Stimulated activated CD4-positive, alpha-beta T cell treated with anti-CD3 and anti-CD28 coated beads, Interleukin-1b, Interleukin-23, amount 100 ng/mL, for 48 hours (primary cell): ENCODE measurements at regions not wholly inside any gene's neighbourhood (a gene's known extent, or its start where the extent isn't known, plus 50 kb on each side); places are given as distances from the start of the nearest gene placed in this dataset.

Experiments used
- DNase-seq: peaks from one replicate; pipeline ENCODE4 v3.0.0-alpha.2; 2020

DNA sequence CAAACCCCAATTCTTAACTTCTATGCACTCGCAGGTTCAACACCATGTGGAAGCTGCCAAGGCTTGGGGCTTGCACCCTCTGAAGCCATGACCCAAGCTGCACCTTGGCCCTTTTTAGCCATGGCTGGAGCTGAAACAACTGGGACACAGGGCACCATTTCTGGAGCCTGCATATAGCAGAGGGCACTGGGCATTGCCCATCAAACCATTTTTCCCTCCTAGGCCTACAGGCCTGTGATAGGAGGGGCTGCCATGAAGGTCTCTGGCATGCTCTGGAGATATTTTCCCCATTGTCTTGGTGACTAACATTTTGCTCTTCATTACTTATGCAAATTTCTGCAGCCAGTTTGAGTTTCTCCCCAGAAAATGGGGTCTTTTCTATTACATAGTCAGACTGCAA lies 484.7 kb downstream of the EPHA7 start:
- no peak for DNase-seq

DNA sequence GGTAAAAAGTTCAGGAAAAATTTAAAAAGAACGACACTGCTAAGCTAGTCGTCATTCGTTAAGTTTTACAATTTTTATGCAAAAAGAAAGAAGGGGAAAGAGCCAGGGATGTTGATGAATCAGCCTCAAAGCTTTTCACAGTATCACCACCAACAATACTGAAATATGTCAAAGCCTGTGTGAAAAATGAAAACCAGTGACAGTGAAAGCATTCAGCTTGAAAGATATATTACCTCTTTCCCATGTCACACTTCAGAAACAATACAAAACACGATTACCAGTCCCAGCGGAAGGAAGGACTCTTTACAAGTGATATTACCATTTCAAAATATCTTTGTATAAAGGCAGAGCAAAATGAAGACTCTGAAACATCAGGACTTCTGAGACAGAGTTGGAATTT lies 489.2 kb downstream of the EPHA7 start:
- DNase-seq = no peak

DNA sequence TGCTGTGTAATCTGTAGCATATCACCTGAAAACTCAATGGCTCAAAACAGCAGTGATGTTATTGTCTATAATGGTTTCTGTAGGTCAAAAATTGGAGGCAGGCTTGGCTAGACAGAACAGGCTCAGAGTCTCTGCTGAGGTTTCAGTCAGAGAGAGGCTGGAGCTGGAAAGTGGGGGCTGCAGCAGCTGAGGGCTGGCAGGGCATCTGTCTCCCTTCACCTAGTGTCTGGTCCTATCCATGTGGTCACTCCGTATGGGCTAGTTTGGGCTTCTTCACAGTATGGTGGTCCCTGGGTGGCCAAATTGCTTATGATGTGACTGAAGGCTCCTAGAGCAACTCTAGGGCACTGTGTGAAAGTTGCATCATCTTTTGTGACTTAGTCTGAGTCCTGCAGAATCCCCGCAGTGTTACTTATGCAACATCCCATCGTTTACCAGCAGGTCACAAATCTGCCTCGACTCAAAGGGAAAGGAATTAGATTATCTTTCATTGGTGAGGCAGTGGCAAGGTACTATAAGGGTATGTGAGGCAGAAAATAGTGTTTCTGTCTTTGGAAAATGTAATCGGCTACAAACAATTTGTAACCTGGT lies 497.0 kb downstream of the EPHA7 start:
- DNase-seq = no peak

DNA sequence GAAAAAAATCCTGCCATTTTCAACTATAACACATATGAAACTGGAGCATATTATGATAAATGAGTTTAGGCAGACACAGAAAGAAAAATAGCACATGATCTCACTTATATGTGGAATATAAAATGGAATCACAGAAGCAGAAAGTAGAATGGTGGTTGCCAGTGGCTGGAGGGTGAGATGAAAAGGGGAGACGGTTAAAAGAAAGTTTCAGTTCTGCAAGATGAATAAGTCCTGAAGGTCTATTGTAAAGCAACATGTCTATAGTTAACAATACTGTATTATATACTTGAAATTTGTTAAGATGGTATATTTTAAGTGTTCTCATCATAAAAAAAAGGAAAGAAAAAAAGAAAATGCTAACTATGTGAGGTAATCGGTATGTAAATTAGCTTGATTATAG lies 503.9 kb downstream of the EPHA7 start:
- DNase-seq = no peak

DNA sequence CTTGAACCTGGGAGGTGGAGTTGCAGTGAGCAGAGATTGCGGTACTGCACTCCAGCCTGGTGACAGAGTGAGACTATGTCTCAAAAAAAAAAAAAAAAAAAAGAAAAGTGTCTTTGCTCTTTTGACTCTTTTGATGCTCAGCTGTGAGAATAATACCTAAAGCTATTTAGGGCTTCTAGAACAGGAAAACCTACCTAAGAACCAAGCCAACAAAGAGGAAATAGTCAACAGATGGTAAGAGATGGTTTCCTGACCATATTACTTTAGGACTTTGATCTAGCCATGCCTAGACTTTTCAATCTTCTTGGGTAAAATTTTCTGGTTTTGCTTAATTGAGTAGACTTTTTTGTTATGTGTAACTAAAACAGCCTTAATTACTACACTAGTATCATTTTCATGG lies 508.1 kb downstream of the EPHA7 start:
- no peak for DNase-seq

DNA sequence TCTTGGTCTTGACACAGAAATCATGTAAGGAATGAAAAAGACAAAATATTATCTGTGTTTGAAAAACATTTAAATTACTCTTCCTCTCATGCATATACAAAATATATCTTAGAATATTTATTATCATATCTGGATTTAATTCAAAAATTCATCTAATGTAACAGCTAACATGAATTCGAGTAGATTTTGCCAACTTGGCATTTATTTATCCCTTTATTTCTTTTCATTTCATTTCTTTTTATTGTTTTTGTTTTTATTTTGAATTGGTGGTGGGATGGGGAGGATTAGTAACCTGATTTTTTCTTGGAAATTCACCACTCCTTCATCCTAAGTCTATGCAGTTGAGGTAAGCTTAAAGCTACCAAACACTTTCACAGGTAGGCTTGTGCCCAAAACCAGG lies 508.7 kb downstream of the EPHA7 start:
- no peak for DNase-seq

DNA sequence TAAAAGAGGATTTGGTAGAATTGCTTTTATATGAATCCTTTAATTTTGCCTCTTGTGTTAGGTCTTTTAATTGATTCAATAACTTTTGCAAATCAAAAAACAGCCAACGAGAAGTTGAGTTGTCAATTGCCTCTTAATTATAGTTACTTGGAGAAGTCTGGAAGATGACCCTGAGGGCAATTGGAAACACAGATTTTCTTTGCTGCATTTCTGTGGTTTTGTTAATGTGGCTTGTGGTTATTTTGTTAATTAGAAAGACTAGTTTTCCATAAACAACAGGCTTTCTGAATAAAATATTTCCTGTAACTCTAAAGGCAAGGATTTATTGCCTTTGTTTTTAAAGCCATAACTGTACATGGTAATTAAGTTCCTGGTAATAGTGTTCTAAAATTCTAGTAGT lies 513.0 kb downstream of the EPHA7 start:
- DNase-seq = no peak

DNA sequence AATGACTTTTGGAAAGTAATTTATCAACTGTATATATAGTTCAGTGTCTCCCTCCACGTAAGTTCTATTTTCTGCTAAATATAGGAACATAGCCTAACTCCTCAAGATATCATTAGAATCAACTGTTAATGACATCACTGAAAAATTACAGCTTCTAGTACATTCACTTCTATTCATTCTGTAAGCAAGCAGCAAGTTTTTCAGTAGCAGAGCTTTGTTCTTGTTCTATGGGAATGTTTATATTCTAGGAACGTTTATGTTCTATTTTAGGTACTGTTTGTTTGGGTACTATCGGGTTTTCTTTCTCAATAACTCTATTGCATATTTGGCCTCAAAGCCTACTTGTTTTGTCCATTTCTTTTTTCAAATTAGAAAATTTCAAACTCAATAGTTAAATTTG lies 525.6 kb downstream of the EPHA7 start:
- DNase-seq = no peak

DNA sequence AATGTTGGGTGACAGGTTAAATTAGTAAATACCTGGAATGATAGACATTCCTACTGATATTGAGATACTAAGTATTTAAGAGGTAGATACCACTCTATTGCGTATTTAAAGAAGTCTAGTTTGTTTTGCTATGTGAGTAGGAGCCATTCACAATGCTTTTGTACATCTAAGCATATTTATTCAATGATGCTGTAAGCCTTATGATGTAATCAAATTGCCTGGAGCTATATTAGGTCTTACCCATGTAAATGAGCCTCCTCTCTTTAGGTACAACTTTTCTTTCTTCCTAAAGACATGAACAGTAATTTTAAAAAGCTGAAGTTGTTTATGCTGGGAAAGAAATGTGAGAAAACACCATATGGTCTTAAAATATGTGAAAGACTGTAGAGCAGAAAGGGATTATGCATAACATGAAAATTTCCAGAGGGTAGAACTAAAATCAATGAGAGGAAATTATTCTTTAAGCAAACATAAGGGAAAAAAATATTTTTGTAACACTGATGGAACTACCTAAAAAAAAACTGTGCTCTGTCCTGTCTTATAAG lies 526.7 kb downstream of the EPHA7 start:
- DNase-seq = no peak

DNA sequence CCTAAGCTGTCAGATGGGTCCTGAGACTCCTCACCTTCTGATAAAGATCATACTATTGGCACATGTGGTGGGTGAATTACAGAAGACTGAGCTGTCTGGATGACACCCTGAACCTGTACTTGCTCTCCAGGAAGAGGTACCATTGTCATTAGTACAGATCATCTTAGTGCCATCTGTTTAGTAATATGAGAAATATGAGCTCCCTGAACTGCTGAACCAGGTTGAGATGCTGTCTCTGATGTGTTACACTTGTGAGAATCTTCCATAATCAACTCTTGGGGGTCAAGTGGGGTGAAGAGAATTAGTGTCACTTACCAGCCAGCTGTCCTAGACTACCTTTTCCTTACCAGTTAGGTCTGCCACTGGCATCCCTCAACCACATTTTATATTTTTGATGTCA lies 531.0 kb downstream of the EPHA7 start:
- no peak for DNase-seq

DNA sequence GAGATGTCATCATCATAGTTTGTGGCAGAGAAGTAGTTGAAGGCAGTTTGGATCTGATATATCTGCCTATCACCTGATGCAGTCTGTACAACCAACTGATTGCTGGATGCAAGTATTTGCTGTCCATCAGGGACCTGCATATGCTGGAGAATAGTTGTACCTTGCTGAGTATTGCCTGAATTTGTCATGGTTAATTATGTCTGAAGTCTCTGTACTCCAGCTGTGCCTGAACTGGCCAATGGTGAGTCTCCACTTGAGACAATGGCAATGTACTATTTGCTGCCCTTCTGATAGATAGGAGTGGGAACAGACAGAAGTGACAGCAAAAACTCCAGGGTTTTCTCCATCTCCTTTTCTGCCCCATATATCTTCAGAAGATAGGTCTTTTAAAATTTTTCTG lies 531.5 kb downstream of the EPHA7 start:
- DNase-seq = no peak

DNA sequence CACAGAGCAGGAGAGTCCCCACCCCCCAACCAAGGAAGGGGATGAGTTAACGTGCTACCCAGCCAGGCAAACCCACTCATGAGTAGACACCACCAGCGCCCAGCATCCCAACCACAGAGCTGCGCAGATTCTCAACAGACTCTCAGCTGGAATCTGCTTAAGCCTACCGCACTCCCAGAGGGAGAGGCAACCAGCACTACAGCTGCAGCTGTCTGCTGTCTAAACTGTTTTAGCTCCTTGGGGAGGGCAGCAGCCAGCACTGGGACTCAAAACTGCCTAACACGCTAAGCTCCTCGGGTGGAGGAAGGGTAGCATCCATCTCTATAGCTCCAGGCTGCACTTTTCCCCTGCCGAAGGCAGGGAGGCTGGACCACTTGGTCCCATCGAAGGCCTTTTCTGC lies 539.8 kb downstream of the EPHA7 start:
- DNase-seq = no peak

DNA sequence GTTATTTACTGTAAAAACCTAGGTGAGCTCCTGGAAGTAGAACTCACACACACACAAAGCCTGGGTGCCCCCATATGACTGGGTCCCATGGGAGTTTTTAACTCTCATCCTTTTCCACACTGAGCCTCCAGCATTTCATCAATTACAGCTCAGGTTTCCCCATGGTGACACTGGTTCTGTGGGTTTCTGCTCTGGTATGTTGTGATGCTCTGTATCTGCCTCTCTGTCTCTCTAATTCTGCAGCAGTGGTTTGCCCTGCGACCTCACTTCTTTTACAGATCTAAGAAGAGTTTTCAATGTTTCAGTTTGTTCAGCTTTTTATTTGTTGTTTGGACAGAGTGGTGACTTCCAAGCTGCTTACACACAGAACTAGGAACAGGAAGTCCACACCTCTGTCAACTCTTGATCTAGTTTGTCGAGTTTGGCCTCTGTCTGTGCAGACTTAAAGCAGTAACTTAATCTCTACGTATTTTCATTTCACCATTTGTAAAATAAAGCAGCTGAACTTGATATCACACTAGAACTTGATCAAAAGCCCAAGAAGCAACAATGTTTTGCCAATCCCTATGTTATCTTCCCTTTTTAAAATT lies 554.3 kb downstream of the EPHA7 start:
- DNase-seq = no peak

DNA sequence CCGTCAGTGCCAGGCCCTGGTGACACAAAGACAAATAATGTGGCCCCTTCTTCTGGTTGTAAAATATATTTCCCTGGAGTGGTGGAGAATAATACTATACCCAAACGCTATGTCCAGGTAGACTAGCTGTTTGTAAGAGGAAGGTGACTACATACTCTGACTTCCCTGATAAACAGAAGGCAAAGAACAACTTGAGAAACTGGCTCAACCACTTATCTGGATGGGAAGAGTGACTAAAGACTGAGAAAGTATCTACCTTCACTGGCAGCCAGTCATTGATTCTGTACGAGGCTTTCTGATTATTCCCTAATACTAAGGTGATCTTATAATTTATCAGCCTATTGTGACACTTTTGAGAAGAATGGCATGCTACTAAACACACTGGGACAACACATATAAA lies 569.7 kb downstream of the EPHA7 start:
- DNase-seq = no peak

DNA sequence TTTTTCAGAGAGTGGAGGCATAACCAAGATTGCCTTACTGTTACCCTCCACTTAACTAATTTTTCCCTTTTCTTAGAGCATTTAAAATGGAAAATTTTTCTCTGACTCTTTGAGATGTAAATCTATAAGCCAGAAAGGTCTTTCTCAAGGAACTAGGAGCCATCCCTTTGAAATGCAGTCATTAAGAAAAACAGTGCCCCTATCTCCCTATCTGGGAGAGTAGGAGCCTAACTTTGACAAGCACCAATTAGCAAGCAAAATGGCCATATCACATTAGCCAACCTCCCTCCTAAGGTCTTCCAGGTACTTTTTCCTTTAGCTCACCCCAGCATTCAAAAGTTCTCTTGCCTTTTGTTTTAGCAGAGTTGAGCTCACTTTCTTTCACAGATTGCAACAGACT lies 570.5 kb downstream of the EPHA7 start:
- no peak for DNase-seq

DNA sequence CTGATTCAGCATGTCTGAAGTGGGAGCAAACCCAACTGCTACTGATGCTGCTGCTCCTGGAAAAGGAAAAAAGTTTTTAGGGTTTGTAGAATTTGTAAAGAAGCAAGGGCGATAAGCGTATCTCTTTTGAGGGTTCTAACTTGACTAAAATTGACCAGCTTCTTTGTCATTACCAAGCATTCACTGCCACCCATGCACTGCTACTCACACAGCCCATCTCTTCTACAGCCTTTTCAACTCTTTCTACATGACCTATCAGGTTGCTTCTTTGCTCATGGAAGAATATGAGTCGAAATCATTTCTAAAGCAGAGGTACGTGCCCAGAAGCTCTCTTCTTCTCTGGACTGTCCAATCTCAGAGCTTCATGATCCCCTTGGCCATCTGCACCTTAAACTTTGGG lies 570.9 kb downstream of the EPHA7 start:
- DNase-seq = no peak

DNA sequence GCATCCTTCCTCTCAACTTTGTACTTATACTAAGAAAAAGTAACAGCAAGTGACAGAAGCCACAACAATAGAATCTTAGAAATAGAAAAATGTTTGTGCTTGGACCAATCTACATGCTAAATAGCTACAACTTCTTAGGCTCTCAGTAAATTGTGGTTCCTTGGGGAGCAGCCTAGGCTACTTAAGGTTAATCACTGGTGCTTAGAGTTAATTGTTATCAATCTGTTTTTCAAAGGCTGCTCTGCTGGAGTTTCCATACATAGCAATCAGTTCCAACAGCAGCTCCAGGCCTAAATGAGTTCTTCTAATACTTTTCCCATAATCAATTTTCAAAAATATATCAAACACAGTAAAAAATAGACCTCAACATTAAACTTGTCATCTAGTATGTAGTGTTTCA lies 571.4 kb downstream of the EPHA7 start:
- DNase-seq = no peak

DNA sequence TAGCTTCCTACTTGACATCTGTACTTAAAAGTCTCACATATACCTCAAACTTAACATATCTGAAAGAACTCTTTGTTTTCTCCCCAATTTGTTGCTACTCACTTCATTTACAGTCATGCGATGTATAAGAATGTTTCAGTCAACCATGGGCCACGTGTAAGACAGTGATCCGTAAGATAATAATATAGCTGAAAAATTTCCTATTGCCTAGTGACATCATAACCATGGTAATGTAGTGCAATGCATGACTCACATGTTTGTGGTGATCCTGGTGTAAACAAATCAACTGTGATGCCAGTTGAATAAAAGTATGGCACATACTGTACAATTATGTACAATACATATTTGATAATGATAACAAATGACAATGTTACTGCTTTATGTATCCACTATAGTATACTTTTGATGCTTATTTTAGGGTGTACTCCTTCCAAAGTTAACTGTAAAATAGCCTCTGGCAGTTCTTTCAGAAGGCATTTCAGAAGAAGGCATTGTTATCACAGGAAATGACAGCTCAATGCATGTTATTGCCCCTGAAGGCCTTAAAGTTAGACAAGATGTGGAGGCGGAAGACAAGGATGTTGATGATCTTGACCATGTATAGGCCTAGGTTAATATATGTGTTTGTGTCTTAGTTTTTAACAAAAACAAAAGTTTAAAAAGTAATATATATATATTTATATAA lies 579.0 kb downstream of the EPHA7 start:
- no peak for DNase-seq

DNA sequence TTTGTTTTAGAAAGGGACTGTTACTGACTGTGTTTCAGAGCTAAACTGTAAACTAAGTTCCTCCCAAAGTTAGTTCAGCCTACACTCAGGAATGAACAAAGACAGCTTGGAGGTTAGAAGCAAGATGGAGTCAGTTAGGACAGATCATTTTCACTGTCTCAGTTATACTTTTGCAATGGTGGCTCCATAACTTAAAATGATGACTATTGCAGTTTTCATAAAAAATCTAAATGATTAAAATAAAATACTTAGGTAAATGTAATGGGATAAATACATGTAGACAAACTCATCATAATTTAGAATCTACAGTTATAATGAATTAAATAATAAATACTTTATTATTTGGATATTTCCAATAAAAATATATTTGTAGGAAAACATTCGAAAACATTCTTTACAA lies 590.6 kb downstream of the EPHA7 start:
- DNase-seq = no peak

DNA sequence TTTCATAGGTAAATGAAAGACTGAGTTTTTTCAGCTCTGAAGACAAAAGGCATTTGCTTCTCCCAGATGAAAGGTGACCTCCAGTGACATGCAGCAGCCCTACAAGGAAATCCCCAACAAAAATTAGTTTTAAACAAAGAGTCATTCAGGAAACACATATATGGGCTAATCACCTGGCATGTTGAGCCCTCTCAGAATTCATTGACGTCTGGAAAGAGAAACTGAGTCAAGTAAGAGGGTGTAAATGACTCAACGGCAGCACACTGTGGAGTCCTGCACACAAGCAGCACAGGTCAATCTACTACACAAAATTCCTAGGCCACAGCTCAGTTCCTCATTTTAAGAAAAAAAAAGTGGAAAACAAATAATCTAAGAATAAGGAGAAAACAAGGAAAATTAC lies 592.3 kb downstream of the EPHA7 start:
- no peak for DNase-seq

DNA sequence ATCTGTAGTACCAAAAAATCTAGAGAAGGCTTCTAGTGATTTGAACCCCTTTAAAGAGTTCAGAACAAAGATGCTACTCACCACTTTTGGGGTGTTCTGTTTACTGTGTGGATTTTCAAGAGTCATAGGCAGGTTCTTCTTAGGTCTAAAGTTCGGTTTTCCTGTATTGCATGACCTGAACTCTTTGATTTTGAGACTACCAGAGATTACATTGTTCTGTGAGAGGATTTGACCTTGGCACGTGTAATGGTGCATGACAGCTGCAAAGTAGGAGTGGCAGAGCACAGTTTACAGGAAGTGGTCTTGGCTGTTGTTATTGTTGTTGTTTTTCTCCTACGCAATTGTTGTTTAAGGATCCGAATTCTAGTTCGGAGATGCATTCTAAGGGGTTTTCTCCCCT lies 592.7 kb downstream of the EPHA7 start:
- DNase-seq = no peak

DNA sequence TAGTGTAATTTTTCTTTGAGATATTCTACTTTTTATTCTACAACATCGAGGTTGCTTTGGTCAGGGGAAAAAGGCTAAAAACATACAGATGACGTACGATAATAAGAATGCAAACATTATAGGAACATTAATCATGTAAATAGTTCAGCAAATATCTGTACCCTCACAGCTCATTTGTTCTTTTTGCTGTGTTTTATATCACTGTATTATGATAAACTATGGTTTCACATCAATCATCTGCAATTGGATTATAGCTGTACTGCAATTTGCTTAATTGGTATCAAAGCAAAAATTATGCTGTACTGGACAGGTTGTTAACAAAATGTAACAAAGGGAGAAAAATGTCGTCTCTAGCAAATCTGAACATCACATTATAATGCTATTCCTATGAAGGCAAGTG lies 597.1 kb downstream of the EPHA7 start:
- no peak for DNase-seq

DNA sequence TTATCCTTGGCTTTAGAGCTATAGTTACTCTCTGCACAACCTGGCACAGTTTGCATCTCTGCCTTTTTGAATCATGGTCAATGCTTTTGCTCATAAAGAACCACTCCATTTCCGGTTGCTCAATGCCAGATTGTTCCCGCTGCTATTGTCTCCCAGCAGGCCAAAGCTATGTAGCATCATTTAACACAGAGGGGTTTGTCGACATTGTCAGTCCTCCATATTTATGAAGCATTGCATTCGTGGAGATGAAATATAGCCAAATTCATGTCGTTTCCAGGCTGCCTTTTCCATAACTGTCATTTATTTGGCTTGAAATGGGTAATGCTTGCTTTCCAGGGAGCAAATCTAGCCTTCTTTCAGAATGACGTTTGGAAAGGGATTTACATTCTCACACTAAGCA lies 598.8 kb downstream of the EPHA7 start:
- no peak for DNase-seq

DNA sequence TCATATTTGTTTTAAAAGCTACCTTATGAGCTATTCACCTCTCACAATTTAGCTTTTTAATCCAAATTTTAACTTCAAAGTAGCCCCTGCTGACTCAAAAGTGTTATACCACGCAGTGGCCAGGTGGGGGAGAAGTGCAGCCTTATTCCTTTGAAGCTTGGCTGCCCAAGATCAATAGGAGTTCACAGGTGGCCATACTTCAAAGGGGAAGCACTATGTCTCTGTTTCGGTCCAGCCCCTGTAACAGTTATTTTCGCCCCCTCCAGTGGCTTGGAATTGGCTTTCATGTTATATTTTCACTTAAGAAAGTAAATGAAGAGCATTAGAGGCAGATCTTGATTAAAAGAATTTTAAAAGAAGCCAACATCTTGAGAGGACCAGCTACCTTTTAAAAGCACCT lies 608.4 kb downstream of the EPHA7 start:
- peak; percentile 6 for DNase-seq

DNA sequence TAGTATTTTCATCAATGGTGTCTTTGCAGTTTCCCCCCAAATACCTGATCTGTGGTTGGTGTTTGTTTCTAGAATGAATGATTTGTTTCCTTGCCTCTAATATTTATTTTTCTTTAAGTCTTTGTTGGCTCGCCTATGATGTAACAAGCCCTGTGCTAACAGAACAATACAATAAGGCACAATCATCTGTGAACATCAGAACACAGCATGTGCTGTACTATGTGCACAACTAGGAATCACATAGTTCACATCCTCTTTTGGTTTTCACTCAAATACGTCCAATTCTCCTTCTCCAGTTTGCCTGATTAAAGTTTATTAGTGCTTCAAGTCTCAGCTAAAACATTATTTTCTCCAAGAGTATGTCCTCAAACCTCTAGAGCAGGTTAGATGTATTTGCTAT lies 613.1 kb downstream of the EPHA7 start:
- no peak for DNase-seq
